ENCODE measurements at regions not wholly inside any gene's neighbourhood (a gene's known extent, or its start where the extent isn't known, plus 50 kb on each side); places are given as distances from the start of the nearest gene placed in this dataset.

GRCh38 chr4:122203407-122203806 is 51.3 kb downstream of the BLTP1 start:
- DNase-seq (ENCODE audit: extremely low read depth in 1 of 11, low read depth in 9 of 11, low spot score in 4 of 11), result no peak

GRCh38 chr4:122205687-122206086 is 53.6 kb downstream of the BLTP1 start:
- DNase-seq (ENCODE audit: extremely low read depth in 1 of 11, low read depth in 9 of 11, low spot score in 4 of 11), result no peak

- DNase-seq (ENCODE audit: extremely low read depth in 1 of 11, low read depth in 9 of 11, low spot score in 4 of 11), result no peak
Observed at GRCh38 chr4:122212880-122213279, 60.7 kb downstream of the BLTP1 start.

GRCh38 chr4:122218762-122219161 is 66.6 kb downstream of the BLTP1 start:
- peak in 1 of 11 donors; percentile 5 for DNase-seq (ENCODE audit: extremely low read depth in 1 of 11, low read depth in 9 of 11, low spot score in 4 of 11)

- DNase-seq (ENCODE audit: extremely low read depth in 1 of 11, low read depth in 9 of 11, low spot score in 4 of 11), result no peak
Observed at GRCh38 chr4:122219356-122219755, 67.2 kb downstream of the BLTP1 start.

GRCh38 chr4:122221322-122221721 is 69.2 kb downstream of the BLTP1 start:
- no peak for DNase-seq (ENCODE audit: extremely low read depth in 1 of 11, low read depth in 9 of 11, low spot score in 4 of 11)

GRCh38 chr4:122224348-122224747 is 72.2 kb downstream of the BLTP1 start:
- DNase-seq (ENCODE audit: extremely low read depth in 1 of 11, low read depth in 9 of 11, low spot score in 4 of 11), result peak in 3 of 11 donors; percentile 2 to 12 (median 5)

- no peak for DNase-seq (ENCODE audit: extremely low read depth in 1 of 11, low read depth in 9 of 11, low spot score in 4 of 11)
Observed at GRCh38 chr4:122227202-122227601, 75.1 kb downstream of the BLTP1 start.

- no peak for DNase-seq (ENCODE audit: extremely low read depth in 1 of 11, low read depth in 9 of 11, low spot score in 4 of 11)
Observed at GRCh38 chr4:122229857-122230256, 77.7 kb downstream of the BLTP1 start.

GRCh38 chr4:122232633-122233032 is 80.5 kb downstream of the BLTP1 start:
- DNase-seq (ENCODE audit: extremely low read depth in 1 of 11, low read depth in 9 of 11, low spot score in 4 of 11), result no peak

- no peak for DNase-seq (ENCODE audit: extremely low read depth in 1 of 11, low read depth in 9 of 11, low spot score in 4 of 11)
Observed at GRCh38 chr4:122234686-122235085, 82.6 kb downstream of the BLTP1 start.

GRCh38 chr4:122243785-122244184 is 91.7 kb downstream of the BLTP1 start:
- no peak for DNase-seq (ENCODE audit: extremely low read depth in 1 of 11, low read depth in 9 of 11, low spot score in 4 of 11)

- no peak for DNase-seq (ENCODE audit: extremely low read depth in 1 of 11, low read depth in 9 of 11, low spot score in 4 of 11)
Observed at GRCh38 chr4:122244764-122245163, 92.6 kb downstream of the BLTP1 start.

- DNase-seq (ENCODE audit: extremely low read depth in 1 of 11, low read depth in 9 of 11, low spot score in 4 of 11), result no peak
Observed at GRCh38 chr4:122246551-122246950, 94.4 kb downstream of the BLTP1 start.

GRCh38 chr4:122249357-122249756 is 97.2 kb downstream of the BLTP1 start:
- no peak for DNase-seq (ENCODE audit: extremely low read depth in 1 of 11, low read depth in 9 of 11, low spot score in 4 of 11)

- no peak for DNase-seq (ENCODE audit: extremely low read depth in 1 of 11, low read depth in 9 of 11, low spot score in 4 of 11)
Observed at GRCh38 chr4:122252584-122252983, 100.5 kb downstream of the BLTP1 start.

GRCh38 chr4:122259849-122260248 is 107.7 kb downstream of the BLTP1 start:
- no peak for DNase-seq (ENCODE audit: extremely low read depth in 1 of 11, low read depth in 9 of 11, low spot score in 4 of 11)

- DNase-seq (ENCODE audit: extremely low read depth in 1 of 11, low read depth in 9 of 11, low spot score in 4 of 11), result no peak
Observed at GRCh38 chr4:122276359-122276758, 102.5 kb upstream of the ADAD1 start.

GRCh38 chr4:122278976-122279375 is 99.8 kb upstream of the ADAD1 start:
- no peak for DNase-seq (ENCODE audit: extremely low read depth in 1 of 11, low read depth in 9 of 11, low spot score in 4 of 11)

GRCh38 chr4:122279670-122280069 is 99.1 kb upstream of the ADAD1 start:
- DNase-seq (ENCODE audit: extremely low read depth in 1 of 11, low read depth in 9 of 11, low spot score in 4 of 11), result no peak

- no peak for DNase-seq (ENCODE audit: extremely low read depth in 1 of 11, low read depth in 9 of 11, low spot score in 4 of 11)
Observed at GRCh38 chr4:122285285-122285684, 93.5 kb upstream of the ADAD1 start.
